ENCODE measurements at regions not wholly inside any gene's neighbourhood (a gene's known extent, or its start where the extent isn't known, plus 50 kb on each side); places are given as distances from the start of the nearest gene placed in this dataset.

GRCh38 chr13:44230071-44230470 lies 143.6 kb upstream of the SERP2 start:
- TF ChIP-seq TARDBP (IDR thresholded peaks at IDR 0.05) = no peak
- TF ChIP-seq BHLHE40 (IDR thresholded peaks at IDR 0.05; ENCODE audit: borderline replicate concordance) = no peak
- TF ChIP-seq FOXM1 (IDR thresholded peaks at IDR 0.05; ENCODE audit: borderline replicate concordance) = no peak
- no peak for TF ChIP-seq NFRKB (IDR thresholded peaks at IDR 0.05)
- TF ChIP-seq SP1 (IDR thresholded peaks at IDR 0.05) = no peak
- TF ChIP-seq CTBP1 (IDR thresholded peaks at IDR 0.05; ENCODE audit: borderline replicate concordance) = no peak
- no peak for TF ChIP-seq SUZ12 (IDR thresholded peaks at IDR 0.05)
- no peak for TF ChIP-seq LEF1 (IDR thresholded peaks at IDR 0.05; ENCODE audit: borderline replicate concordance)
- no peak for TF ChIP-seq ARNT (IDR thresholded peaks at IDR 0.05)
- no peak for TF ChIP-seq ELF4 (IDR thresholded peaks at IDR 0.05)
- no peak for TF ChIP-seq PKNOX1 (IDR thresholded peaks at IDR 0.05)
